Stimulated activated CD4-positive, alpha-beta T cell treated with anti-CD3 and anti-CD28 coated beads, Interleukin-1b, Interleukin-23, amount 100 ng/mL, for 24 hours (primary cell): ENCODE measurements at regions not wholly inside any gene's neighbourhood (a gene's known extent, or its start where the extent isn't known, plus 50 kb on each side); places are given as distances from the start of the nearest gene placed in this dataset.
"Not testable (repeated sequence)": the region's sequence is repeated elsewhere in the genome, so short reads cannot be mapped to it uniquely, and the experiment has no call there.

ENCODE experiments used
- DNase-seq, 4 experiments: peaks; one replicate each; pipeline ENCODE4 v3.0.0-alpha.2; 2020; ENCODE audit warnings: low read depth in 4 of 4, low spot score in 1 of 4

DNA sequence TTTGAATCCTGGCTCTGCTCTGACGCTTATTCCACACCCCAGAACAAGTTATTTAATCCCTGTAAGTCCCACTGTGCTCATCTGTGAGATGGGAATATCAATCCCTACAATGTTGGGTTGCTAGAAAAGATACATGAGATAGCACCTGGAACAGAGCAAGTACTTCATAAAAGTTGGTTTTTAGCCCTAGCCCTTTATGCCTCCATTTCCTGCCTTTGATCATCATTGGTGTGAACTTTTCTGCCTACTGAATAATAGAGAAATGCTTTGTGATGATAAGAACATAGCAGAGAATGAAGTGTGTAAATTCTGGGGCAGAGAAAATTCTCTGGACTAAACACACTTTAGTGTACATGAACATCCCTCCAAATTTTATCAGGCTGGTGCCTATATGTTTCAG, 90.3 kb upstream of the RANBP6 start:
- no peak for DNase-seq

DNA sequence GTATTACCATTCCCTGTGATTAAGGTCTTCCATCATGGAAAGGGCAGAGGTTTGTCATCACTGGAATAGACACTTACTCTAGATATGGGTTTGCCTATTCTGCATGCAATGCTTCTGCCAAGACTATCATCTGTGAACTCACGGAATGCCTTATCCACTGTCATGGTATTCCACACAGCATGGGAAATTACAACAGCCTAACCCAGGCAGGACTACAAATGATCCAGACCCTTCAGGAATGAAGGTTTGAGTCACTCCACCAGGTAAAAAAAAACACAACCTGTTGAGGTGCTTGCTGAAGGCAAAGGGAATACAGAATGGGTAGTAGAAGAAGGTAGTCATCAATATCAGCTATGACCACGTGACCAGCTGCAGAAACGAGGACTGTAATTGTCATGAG, 89.0 kb upstream of the RANBP6 start:
- not testable (repeated sequence) for DNase-seq

DNA sequence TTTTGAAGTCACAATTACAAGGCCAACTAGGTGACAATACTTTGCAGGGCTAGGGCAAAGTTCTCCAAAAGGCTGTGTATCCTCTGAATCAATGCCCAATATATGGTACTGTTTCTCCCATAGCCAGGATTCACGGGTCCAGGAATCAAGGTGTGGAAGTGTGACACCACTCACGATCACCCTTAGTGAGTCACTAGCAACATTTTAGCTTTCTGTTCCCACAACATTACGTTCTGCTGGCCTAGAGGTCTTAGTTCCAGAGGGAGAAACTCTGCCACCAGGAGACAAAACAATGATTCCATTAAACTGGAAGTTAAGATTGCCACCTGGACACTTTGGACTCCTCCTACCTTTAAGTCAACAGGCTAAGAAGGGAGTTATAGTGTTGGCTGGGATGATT, 88.5 kb upstream of the RANBP6 start:
- DNase-seq: not testable (repeated sequence)

DNA sequence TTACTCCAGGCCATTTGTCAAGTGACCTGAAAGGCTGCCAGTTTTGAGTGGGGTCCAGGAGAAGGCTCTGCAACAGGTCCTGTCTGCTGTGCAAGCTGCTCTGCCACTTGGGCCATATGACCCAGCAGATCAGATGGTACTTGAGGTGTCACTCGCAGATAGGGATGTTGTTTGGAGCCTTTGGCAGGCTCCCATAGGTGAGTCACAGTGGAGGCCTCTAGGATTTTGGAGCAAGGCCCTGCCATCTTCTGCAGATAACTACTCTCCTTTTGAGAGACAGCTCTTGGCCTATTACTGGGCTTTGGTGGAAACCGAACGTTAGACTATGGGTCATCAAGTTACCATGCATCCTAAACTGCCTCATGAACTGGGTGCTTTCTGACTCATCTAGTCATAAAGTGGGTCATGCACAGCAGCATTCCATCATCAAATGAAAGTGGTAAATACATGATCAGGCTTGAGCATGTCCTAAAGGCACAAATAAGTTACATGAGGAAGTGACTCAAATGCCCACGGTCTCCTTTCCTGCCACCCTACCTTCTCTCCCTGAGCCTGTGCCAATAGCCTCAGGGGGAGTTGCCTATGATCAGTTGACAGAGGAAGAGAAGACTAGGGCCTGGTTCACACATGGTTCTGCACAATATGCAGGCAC, 87.0 kb upstream of the RANBP6 start:
- DNase-seq: not testable (repeated sequence)

DNA sequence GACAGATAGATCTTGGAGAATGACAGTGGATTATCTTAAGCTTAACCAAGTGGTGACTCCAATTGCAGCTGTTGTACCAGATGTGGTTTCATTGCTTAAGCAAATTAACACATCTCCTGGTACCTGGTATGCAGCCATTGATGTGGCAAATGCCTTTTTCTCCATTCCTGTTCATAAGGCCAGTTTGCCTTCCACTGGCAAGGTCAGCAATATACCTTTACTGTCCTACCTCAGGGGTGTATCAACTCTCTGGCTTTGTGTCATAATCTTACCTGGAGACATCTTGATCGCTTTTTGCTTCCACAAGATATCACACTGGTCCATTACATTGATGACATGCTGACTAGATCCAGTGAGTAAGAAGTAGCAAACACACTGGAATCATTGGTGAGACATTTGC, 86.3 kb upstream of the RANBP6 start:
- DNase-seq: not testable (repeated sequence)

DNA sequence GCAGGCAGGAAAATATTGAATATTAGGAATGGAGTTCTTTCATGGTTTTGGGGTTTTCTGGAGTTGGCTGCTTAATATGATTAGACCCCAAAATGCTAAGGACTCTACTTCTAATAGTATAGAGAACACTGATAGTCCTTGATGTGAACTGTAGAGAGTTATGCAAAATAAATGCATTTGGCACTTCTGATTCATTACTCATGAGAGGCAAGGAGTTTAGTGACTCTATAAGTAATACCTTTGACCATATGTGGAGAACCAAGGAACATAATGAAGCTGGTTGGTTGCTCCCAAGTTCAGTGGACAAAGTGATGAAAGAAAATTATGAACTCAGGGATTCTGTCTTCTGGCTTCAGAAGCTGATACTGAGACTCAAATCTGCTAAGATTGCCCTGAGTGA, 83.9 kb upstream of the RANBP6 start:
- DNase-seq: not testable (repeated sequence)

DNA sequence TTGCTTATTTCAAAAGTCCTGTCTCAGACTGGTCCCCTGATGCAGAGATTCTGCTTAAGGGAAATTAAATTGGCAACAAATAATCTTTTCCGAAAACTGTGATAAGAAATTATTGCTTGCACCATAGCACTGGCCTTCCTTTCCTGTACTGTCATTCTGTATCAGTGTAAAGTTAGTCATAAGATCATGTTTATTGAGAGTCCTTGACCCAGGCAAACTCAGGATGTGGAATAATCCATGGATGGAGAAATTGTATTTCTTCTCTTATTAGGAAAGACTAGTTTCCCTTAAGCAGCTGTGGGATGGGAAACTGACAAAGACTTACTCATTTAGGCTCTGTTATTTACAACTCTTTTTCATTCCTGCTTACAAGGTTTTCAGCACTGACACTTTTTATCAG, 83.0 kb upstream of the RANBP6 start:
- DNase-seq: no peak

DNA sequence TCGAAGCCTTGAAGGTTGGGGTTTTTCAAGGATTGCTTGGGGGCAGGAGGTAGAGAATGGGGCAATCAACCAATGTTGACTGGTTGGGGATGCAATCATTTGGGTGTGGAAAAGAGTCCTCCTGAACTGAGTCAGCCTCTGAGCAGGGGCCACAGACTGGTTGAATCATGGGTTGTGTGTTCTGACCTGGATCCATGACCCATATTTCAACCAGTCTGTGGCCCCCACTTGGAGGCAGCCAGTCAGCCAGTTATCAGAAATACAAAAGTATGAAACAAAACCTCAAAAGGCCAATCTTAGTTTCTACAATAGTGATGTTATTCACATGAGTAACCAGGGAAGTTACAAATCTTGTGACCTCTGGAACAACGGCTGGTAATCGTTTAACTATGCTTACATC, 81.4 kb upstream of the RANBP6 start:
- no peak for DNase-seq

DNA sequence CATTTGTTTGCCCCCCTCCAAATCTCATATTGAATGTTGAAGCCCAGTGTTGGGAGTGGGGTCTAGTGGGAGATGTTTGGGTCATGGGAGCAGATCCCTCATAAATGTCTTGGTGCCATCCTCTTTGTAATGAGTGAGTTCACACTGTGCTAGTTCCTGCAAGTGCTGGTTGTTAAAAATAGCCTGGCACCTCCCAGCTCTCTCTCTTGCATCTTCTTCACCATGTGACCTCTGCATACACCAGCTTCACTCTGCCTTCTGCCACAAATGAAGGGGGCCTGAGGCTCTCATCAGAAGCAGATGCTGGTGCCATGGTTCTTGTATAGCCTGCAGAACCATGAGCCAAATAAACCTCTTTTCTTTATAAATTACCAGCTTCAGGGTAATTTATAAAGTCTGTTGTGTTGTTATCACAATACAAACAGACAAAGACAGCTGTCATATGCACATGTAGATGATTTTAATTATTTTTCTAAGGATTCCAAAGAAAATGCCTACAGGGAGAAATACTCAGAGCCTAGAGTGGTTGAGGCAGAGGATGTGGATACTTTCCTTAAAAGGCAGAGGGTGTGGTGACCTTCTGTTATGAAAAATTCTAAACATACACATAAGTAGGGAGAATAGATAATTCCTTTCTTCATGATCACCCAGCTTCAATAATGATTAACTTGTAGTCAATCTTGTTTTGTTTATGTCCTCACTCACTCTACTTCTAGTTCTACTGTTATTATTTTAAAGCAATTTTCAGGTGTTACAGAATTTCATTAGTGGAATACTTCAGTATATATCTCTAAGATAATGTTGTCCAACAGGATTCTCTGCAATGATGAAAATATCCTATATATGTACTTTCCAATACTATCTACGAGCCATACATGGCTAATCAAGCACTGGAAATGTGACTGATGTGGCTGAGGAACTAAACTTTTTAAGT, 75.1 kb upstream of the RANBP6 start:
- DNase-seq: no peak

DNA sequence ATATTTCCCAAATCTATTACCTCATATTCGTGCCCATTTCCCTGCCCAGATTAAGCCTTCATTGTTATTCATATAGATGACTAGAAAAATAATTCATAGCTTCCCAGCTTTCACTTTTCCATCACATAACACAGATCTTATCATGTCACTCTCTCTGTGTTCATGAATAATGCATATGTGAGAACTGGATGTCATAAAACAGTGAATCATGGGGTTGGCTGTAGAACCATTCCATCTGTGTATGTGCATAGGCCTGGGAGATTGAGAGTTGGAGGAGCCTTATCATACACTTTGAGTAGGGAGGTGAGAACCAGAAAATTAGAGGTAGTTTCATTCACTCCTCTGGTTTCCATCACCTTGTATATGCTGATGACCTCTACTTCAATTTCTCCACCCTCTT, 73.9 kb upstream of the RANBP6 start:
- DNase-seq: no peak

DNA sequence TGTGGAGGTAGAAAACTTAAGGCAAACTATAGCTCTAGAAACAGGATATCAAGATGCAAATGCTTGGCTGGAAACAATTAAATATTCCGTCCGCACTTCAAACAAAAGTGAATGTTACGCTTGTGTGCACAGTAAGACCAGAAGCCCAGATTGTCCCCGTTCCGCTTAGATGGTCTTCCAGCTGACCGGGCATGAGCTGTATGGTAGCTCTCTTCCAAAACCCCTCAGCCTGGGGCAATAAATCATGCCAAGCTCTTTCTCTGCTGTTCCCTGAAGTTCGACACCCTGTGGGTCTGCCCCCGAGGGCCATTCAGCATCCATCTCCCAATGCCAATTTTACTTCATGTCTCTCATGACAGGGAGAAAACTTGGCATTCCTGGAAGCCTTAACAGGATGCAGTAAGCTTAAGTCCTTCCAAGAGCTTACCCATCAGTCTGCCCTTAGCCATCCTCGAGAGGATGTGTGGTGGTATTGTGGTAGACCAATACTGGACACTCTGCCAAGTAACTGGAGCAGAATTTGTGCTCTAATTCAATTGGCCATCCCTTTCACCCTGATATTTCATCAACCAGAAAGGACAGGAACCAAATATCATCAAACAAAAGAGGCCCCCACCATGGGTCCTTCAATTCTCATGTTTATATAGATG, 70.7 kb upstream of the RANBP6 start:
- DNase-seq: no peak

DNA sequence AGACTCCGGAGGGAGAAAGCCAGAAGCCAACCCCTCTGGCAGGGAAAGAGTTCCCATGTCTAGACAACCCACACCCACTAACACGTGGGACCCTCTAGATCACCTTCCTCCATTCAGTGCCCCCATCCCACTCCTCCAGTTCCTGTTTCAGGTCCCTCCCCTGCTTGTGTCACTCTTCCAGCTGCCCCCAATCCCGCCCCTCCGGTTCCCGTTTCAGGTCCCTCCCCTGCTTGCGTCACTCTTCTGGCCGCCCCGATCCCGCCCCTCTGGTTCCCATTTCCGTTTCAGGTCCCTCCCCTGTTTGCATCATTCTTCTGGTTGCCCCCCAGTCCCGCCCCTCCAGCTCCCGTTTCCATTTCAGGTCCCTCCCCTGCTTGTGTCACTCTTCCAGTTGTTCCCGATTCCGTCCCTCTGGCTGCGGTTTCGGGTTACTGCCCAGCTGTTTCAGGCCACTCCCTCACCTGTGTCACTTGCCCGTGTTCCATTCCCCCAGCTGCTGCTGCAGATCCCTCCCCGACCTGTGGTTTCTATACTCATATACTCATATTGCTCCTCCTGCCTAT, 64.8 kb upstream of the RANBP6 start:
- DNase-seq: peak; percentile 19 to 63 (median 52)

DNA sequence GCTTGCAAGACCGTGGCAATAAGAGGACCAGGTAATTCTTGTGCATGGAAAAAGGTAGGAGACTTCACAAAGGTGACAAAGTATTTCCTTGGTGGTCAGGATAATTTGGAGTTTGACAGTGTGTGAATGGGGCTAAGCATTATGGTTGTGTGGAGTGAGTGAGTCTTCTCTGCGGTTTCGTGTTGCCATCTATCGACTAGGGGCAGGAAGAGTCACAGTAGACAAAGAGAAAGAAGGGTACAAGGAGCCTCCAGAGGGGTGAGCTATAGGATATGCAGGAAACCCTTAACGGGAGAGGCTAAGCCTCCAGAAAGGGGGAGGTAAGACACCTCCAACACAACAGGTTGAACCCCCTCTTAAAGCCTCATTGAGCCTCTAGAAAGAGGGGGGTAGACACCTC, 64.0 kb upstream of the RANBP6 start:
- DNase-seq: no peak

DNA sequence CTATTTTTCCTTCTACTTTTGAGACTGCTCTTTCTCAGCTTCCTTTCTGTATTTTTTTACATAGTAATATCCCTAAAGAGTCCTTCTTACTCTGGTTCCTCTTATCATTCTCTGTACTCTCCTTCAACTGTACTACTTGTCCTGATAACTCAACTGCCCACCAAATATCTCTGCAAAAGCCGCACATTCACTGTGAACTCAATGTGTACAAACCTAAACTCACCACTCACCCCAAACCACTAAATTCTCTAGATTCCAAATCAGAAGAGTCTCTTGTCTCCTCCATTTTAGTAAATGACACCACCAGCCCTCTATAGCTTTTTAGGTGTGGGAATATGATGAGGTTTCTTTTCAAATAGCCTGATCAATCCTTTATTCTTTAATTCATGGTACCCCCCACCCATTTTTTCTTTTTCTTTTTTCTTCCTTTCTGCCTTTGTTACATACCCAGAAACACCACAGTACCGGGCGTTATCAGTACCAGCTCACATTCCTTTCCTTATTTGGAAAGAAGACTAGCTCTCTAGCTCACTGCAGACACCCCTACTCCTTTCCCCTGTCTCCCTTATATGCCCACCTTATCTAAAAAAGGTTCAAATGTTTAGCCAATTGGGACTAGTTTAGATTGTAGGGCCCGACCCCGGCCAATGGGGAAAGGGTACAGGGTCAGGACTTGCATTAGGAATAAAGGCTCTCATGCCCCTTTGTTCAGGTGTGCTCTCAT, 63.1 kb upstream of the RANBP6 start:
- DNase-seq: no peak

DNA sequence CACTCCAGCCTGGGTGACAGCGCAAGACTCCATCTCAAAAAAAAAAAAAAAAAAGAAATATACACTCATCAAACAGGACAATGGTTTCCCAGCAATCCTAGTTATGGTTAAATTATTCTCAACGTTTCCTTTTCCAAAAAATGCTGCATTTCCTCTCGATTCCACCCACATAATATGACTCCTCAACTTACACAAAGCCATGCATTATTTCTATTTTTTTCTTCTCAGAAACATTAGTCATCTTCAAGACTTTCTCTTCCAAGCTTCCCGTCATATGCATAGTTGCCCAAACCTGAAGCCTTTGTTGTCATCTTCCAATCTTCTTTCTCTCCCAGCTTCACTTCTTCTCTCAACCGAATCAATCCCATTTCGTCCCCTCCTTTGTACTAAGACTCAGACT, 61.4 kb upstream of the RANBP6 start:
- no peak for DNase-seq

DNA sequence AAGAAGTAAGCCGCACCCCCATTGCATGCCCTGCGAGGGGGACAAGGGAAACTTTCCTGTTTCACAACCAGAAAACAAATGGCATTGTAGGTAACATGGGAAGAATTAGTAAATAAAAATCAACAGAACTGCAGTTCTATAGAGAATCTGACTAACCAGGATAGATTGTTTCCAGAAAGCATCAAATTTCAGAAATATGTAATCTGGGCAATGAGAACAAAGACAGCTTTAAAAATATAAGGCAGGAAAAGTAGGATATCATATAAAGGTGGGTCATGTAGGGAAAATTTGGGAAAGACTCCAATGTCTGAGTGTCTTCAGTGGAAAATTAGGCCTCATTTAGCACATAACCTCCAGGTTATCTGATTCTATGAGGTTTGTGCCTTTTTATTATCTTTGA, 58.3 kb upstream of the RANBP6 start:
- DNase-seq: no peak

DNA sequence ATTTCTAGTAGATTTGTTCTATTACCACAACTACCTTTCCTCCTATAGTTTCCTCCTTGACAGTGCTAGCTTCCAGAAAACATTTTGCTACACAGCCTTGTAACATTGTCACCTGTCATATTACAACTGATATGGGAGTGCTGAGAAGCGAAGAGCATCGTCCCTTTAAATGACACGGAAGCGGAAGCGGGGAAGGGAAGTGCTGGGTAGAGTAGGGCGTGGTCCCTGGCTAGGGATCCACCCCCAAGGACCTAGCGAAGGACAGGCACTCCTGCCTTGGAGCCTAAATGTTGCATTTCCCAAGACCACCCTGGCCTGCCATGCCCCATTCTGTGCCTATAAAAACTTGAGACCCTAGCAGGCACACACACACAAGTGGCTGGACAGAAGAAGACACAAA, 57.4 kb upstream of the RANBP6 start:
- DNase-seq: no peak

DNA sequence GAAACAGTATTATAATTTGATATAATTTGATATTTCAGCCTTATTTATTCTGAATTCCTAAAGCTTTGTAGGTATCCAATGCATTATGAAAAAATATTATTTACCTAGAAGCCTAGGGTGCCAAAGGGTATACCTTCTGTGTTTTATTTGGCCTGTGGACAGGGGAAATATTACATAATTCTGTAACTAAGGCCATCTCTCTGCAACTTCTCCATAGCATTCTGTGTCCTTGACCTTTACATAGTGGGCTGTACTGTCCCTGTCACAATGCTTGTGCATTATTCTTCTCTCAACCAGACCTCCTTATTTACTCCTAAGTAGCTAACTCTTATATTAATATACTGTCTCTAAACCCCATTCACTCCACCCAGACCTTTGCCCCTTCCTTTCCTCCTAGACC, 57.0 kb upstream of the RANBP6 start:
- DNase-seq: no peak

DNA sequence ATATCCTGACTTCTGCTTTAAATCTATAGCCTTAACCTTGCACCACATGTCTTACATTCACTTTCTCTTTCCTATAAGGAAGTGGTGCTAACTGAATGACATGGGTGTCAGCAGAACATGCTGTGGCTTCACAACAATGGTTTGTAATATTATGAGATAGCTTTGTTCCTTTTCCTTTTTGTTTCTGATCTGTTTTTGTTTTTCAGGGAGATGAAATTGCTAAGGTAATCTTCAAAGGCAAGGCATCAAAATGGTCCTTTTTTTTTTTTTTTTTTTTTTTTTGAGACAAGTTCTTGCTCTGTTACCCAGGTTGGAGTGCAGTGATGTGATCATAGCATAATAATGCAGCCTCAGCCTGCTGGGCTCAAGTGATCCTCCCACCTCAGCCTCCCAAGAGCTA, 53.6 kb upstream of the RANBP6 start:
- DNase-seq: no peak

DNA sequence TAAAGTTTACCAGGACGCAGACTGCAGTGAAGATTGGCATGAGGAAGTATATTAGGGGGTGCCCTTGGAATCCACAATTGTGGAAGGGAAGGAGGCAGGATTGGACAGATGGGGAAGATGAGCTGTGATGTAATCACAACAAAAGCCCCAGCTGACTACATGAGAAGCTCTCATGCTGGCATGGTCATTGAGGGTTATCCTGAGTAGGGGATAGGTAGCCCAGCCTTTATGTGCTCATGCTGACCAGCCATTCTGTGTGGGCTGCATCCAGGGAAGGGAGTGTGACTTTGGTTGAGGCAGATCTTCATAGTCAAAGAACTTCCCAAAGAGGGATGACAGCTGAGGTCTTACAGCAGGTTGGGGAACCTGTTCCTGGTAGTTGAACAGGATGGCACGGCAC, 52.0 kb upstream of the RANBP6 start:
- DNase-seq: no peak
